Esophagus squamous epithelium (tissue), 5 donors: ENCODE measurements at regions not wholly inside any gene's neighbourhood (a gene's known extent, or its start where the extent isn't known, plus 50 kb on each side); places are given as distances from the start of the nearest gene placed in this dataset.

Experiments used
- DNase-seq: peaks from one replicate; lab custom pipeline; 2025; lab: John Stamatoyannopoulos, UW
- H3K27ac ChIP-seq, 4 donors: fragments of 200-600 bp; sonication (generic); one replicate each; pipeline ENCODE4 v1.5.1; 2016 to 2019; ENCODE audit warnings: mild to moderate bottlenecking in 1 of 4
- H3K27me3 ChIP-seq, 4 donors: fragments of 200-600 bp; sonication (generic); 1 replicate in 3 of 4; 2 replicates in 1 of 4; pipeline versions ENCODE4 v1.5.1 to v1.6.0; 2017 to 2021; ENCODE audit warnings: antibody characterized with exemption in 1 of 4
- H3K36me3 ChIP-seq, 3 donors: fragments of 200-600 bp; sonication (generic); one replicate each; pipeline ENCODE4 v1.5.1; 2016 to 2019
- H3K4me1 ChIP-seq, 3 donors: fragments of 200-600 bp; sonication (generic); one replicate each; pipeline ENCODE4 v1.5.1; 2017 to 2019
- H3K4me3 ChIP-seq, 4 donors: fragments of 200-600 bp; sonication (generic); 1 replicate in 3 of 4; 2 replicates in 1 of 4; pipeline ENCODE4 v1.5.1; 2016 to 2019; ENCODE audit warnings: mild to moderate bottlenecking in 2 of 4, moderate library complexity in 1 of 4
- H3K9me3 ChIP-seq, 3 donors: fragments of 200-600 bp; sonication (generic); one replicate each; pipeline ENCODE4 v1.5.1; 2016 to 2019
- CTCF ChIP-seq, 6 experiments: fragments of 450-650 bp in 4 of 6; fragments of 200-600 bp in 2 of 6; sonication (generic) in 2 of 6; IDR thresholded peaks; one replicate each; pipeline ENCODE4 v1.5.1; 2016 to 2019; ENCODE audit warnings: antibody characterized with exemption in 6 of 6, mild to moderate bottlenecking in 4 of 6, moderate library complexity in 4 of 6
- POLR2A ChIP-seq, 4 donors: fragments of 450-650 bp; IDR thresholded peaks; one replicate each; pipeline ENCODE4 v1.6.1; 2017; ENCODE audit warnings: antibody characterized with exemption in 4 of 4, mild to moderate bottlenecking in 4 of 4, moderate library complexity in 3 of 4
- WGBS, 2 donors: methylation state at CpG; one replicate each; pipeline ENCODE4 v1.1.5; 2018; 5-methylcytosine and 5-hydroxymethylcytosine counted together
- intact Hi-C: fragments of 100-400 bp; cut with DNase I; formaldehyde crosslinking; loops from one replicate; pipeline ENCODE4 v1.15.0; 2022
- donor health status: DM: yes; HTN: yes; CAD: no.

GRCh38 chr2:46239175-46239846, 57.9 kb upstream of the EPAS1 start:
- Histone ChIP-seq H3K27me3 (no peaks in the 10 kb centered on the region), H3K4me1 (peaks cover 0 to 4% (median 0%) of the 10 kb centered on the region in 3 donors), H3K9me3 (no peaks in the 10 kb centered on the region), H3K27ac (peak overlapping the region in 2 of 4 donors; percentile 29 to 44), H3K4me3 (no peak overlapping the region), H3K36me3 (no peaks in the 10 kb centered on the region)
- 79 to 85% methylated on average over 3 to 4 of the region's 5 CpGs for WGBS, 2 donors
- no peak for TF ChIP-seq CTCF (IDR thresholded peaks at IDR 0.05)
- TF ChIP-seq POLR2A (IDR thresholded peaks at IDR 0.05) = no peak
- DNase-seq = no peak
- intact Hi-C loops = no loop called here

- peaks cover 0 to 4% (median 0%) of the 10 kb centered on the region in 3 donors for H3K4me1 ChIP-seq
- no peaks in the 10 kb centered on the region for H3K9me3 ChIP-seq
- 82 to 92% methylated on average over 4 of the region's 4 CpGs for WGBS, 2 donors
- peak overlapping the region in 2 of 4 donors; percentile 29 to 44 for H3K27ac ChIP-seq
- no peak overlapping the region for H3K4me3 ChIP-seq
- no peaks in the 10 kb centered on the region for H3K27me3 ChIP-seq
- H3K36me3 ChIP-seq = no peaks in the 10 kb centered on the region
- DNase-seq = no peak
- intact Hi-C loops = no loop called here
- no peak for TF ChIP-seq CTCF (IDR thresholded peaks at IDR 0.05)
- TF ChIP-seq POLR2A (IDR thresholded peaks at IDR 0.05) = no peak
Measured at GRCh38 chr2:46239847-46240181, 57.4 kb upstream of the EPAS1 start.

- TF ChIP-seq POLR2A (IDR thresholded peaks at IDR 0.05) (no peak), CTCF (IDR thresholded peaks at IDR 0.05) (no peak)
- intact Hi-C loops = no loop called here
- Histone ChIP-seq H3K4me3 (no peak overlapping the region), H3K27ac (no peak overlapping the region), H3K9me3 (no peaks in the 10 kb centered on the region), H3K4me1 (peaks cover 0 to 5% (median 0%) of the 10 kb centered on the region in 3 donors), H3K27me3 (no peaks in the 10 kb centered on the region), H3K36me3 (no peaks in the 10 kb centered on the region)
- DNase-seq = no peak
- 29 to 55% methylated on average over 2 of the region's 2 CpGs for whole genome bisulfite sequencing, 2 donors
Measured at GRCh38 chr2:46241344-46241743, 55.9 kb upstream of the EPAS1 start.

DNA sequence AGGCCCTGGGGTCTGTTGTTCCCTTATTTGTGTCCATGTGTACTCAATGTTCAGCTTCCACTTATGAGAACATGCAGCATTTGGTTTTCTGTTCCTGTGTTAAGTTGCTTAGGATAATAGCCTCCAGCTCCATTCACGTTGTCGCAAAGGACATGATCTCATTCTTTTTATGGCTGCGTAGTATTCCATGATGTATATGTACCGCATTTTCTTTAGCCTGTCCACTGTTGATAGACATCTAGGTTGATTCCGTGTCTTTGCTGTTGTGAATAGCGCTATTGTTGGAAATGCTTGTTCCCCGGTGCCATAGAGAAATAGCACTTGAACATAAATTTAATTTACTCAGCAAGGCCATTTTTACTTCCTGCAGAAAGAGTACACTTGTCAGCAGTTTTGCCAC, 51.3 kb upstream of the EPAS1 start:
- H3K36me3 ChIP-seq = no peaks in the 10 kb centered on the region
- H3K9me3 ChIP-seq = no peaks in the 10 kb centered on the region
- H3K27me3 ChIP-seq = no peaks in the 10 kb centered on the region
- peak overlapping the region in 2 of 4 donors; percentile 26 to 58 for H3K27ac ChIP-seq
- peaks cover 3 to 16% (median 4%) of the 10 kb centered on the region in 3 donors for H3K4me1 ChIP-seq
- TF ChIP-seq CTCF (IDR thresholded peaks at IDR 0.05) (no peak), POLR2A (IDR thresholded peaks at IDR 0.05) (no peak)
- WGBS, 2 donors = 91 to 94% methylated on average over 7 of the region's 7 CpGs
- intact Hi-C loops = no loop called here
- H3K4me3 ChIP-seq = no peak overlapping the region
- DNase-seq = no peak

- peaks cover 4 to 23% (median 9%) of the 10 kb centered on the region in 3 donors for H3K4me1 ChIP-seq
- no peaks in the 10 kb centered on the region for H3K36me3 ChIP-seq
- H3K9me3 ChIP-seq = no peaks in the 10 kb centered on the region
- intact Hi-C loops = no loop called here
- H3K4me3 ChIP-seq = no peak overlapping the region
- DNase-seq = no peak
- no peak for TF ChIP-seq CTCF (IDR thresholded peaks at IDR 0.05)
- TF ChIP-seq POLR2A (IDR thresholded peaks at IDR 0.05) = no peak
- peak overlapping the region in 2 of 4 donors; percentile 30 to 58 for H3K27ac ChIP-seq
- no peaks in the 10 kb centered on the region for H3K27me3 ChIP-seq
- WGBS, 2 donors = 66 to 77% methylated on average over 1 of the region's 1 CpG
Measured at GRCh38 chr2:46246790-46247189, 50.4 kb upstream of the EPAS1 start.
